Liver (tissue), 3 donors: ENCODE measurements at regions not wholly inside any gene's neighbourhood (a gene's known extent, or its start where the extent isn't known, plus 50 kb on each side); places are given as distances from the start of the nearest gene placed in this dataset.

Source experiments
- EGR1 ChIP-seq, 2 donors: IDR thresholded peaks; 2 replicates each; pipeline ENCODE4 v1.6.1; 2016 to 2018; ENCODE audit warnings: antibody characterized with exemption in 2 of 2, low read depth in 2 of 2
- FOXA1 ChIP-seq: IDR thresholded peaks from 2 replicates; pipeline ENCODE4 v1.6.1; 2016; ENCODE audit warnings: antibody characterized with exemption
- JUND ChIP-seq, 2 donors: IDR thresholded peaks; 2 replicates each; pipeline ENCODE4 v1.6.1; 2016; ENCODE audit warnings: antibody characterized with exemption in 2 of 2
- RXRA ChIP-seq, 2 donors: IDR thresholded peaks; 2 replicates each; pipeline ENCODE4 v1.6.1; 2017 to 2018; ENCODE audit warnings: antibody characterized with exemption in 2 of 2, mild to moderate bottlenecking in 1 of 2
- TAF1 ChIP-seq: conservative IDR thresholded peaks from 2 replicates; pipeline ENCODE4 v1.6.1; 2016; ENCODE audit warnings: antibody characterized with exemption, mild to moderate bottlenecking
- TF ChIP-seq, protein P1 (sequence below): fragments of 150-350 bp; IDR thresholded peaks from 2 replicates; pipeline ENCODE4 v1.5.1; 2017; ENCODE audit warnings: improper control_type of control experiment, low read depth, low read length; ENCODE audit not compliant: missing input control
- TF ChIP-seq, protein P2 (sequence below): IDR thresholded peaks from 2 replicates; pipeline ENCODE4 v1.6.1; 2016; ENCODE audit warnings: antibody characterized with exemption, mild to moderate bottlenecking
- donor health status: healthy.
- donor health status: healthy.

DNA sequence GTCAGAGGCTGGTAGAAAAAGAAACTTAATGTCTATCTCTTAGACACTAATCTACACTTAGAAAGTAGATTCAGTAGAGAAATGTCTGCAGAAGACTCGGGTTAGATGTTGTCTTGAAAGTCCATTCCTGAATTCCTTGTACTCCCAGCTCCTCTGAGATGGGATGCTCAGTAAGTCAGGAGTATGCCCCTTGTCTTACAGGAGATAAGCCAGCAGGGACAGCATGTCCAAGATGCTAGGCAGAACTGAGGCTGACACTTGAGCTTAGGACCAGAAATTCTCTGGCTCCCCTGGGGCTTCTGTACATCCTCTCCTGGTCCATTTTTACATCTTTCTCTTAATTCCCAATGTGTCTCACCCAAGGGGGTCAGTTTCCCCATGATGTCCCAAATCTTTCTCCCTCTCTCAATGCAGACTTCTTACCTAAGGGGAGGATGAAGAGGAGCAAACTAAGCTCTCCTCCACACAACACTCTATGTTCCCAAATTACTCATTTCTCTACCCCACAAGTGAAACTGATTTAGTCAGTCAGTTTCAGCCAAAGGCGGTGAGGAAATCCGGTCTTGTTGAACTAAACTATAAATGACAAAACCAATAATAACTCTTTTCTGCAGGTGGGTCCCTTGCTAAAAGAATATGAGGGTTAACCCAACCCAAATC lies 558.2 kb upstream of the DIPK2B start:
- TF ChIP-seq FOXA1 (no peak), JUND (IDR thresholded peaks at IDR 0.05) (no peak), EGR1 (IDR thresholded peaks at IDR 0.05; ENCODE audit: low read depth in 2 of 2) (no peak), RXRA (IDR thresholded peaks at IDR 0.05) (no peak), TAF1 (no peak)
- TF ChIP-seq, protein P1, sequence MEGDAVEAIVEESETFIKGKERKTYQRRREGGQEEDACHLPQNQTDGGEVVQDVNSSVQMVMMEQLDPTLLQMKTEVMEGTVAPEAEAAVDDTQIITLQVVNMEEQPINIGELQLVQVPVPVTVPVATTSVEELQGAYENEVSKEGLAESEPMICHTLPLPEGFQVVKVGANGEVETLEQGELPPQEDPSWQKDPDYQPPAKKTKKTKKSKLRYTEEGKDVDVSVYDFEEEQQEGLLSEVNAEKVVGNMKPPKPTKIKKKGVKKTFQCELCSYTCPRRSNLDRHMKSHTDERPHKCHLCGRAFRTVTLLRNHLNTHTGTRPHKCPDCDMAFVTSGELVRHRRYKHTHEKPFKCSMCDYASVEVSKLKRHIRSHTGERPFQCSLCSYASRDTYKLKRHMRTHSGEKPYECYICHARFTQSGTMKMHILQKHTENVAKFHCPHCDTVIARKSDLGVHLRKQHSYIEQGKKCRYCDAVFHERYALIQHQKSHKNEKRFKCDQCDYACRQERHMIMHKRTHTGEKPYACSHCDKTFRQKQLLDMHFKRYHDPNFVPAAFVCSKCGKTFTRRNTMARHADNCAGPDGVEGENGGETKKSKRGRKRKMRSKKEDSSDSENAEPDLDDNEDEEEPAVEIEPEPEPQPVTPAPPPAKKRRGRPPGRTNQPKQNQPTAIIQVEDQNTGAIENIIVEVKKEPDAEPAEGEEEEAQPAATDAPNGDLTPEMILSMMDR = no peak
- TF ChIP-seq, protein P2, sequence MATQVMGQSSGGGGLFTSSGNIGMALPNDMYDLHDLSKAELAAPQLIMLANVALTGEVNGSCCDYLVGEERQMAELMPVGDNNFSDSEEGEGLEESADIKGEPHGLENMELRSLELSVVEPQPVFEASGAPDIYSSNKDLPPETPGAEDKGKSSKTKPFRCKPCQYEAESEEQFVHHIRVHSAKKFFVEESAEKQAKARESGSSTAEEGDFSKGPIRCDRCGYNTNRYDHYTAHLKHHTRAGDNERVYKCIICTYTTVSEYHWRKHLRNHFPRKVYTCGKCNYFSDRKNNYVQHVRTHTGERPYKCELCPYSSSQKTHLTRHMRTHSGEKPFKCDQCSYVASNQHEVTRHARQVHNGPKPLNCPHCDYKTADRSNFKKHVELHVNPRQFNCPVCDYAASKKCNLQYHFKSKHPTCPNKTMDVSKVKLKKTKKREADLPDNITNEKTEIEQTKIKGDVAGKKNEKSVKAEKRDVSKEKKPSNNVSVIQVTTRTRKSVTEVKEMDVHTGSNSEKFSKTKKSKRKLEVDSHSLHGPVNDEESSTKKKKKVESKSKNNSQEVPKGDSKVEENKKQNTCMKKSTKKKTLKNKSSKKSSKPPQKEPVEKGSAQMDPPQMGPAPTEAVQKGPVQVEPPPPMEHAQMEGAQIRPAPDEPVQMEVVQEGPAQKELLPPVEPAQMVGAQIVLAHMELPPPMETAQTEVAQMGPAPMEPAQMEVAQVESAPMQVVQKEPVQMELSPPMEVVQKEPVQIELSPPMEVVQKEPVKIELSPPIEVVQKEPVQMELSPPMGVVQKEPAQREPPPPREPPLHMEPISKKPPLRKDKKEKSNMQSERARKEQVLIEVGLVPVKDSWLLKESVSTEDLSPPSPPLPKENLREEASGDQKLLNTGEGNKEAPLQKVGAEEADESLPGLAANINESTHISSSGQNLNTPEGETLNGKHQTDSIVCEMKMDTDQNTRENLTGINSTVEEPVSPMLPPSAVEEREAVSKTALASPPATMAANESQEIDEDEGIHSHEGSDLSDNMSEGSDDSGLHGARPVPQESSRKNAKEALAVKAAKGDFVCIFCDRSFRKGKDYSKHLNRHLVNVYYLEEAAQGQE = no peak
